ENCODE measurements at regions not wholly inside any gene's neighbourhood (a gene's known extent, or its start where the extent isn't known, plus 50 kb on each side); places are given as distances from the start of the nearest gene placed in this dataset.

- no peaks in the 10 kb centered on the region for H3K4me1 ChIP-seq (ENCODE audit: control insufficient read depth, low read length)
- H3K79me2 ChIP-seq (ENCODE audit: control insufficient read depth, low read length), result no peaks in the 10 kb centered on the region
- H3K36me3 ChIP-seq (ENCODE audit: control insufficient read depth, low read length), result no peaks in the 10 kb centered on the region
- H3K9me3 ChIP-seq (ENCODE audit: control insufficient read depth, insufficient read depth, low read length), result no peaks in the 10 kb centered on the region
- no peaks in the 10 kb centered on the region for H4K20me1 ChIP-seq (ENCODE audit: control insufficient read depth, insufficient read depth, low read depth, low read length)
- TF ChIP-seq, protein P1, sequence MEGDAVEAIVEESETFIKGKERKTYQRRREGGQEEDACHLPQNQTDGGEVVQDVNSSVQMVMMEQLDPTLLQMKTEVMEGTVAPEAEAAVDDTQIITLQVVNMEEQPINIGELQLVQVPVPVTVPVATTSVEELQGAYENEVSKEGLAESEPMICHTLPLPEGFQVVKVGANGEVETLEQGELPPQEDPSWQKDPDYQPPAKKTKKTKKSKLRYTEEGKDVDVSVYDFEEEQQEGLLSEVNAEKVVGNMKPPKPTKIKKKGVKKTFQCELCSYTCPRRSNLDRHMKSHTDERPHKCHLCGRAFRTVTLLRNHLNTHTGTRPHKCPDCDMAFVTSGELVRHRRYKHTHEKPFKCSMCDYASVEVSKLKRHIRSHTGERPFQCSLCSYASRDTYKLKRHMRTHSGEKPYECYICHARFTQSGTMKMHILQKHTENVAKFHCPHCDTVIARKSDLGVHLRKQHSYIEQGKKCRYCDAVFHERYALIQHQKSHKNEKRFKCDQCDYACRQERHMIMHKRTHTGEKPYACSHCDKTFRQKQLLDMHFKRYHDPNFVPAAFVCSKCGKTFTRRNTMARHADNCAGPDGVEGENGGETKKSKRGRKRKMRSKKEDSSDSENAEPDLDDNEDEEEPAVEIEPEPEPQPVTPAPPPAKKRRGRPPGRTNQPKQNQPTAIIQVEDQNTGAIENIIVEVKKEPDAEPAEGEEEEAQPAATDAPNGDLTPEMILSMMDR (IDR thresholded peaks at IDR 0.05; ENCODE audit: low read depth, low read length, poor library complexity, severe bottlenecking), result no peak
- no peak for TF ChIP-seq EZH2phosphoT487 (IDR thresholded peaks at IDR 0.05; ENCODE audit: borderline replicate concordance, low read length)
- no peaks in the 10 kb centered on the region for H3F3A ChIP-seq (ENCODE audit: control insufficient read depth, insufficient read depth)
- no peaks in the 10 kb centered on the region for H3K27me3 ChIP-seq (ENCODE audit: control insufficient read depth, low read length)
- H3K4me3 ChIP-seq (ENCODE audit: low read length), result no peak overlapping the region
- no peaks in the 10 kb centered on the region for H3K9me2 ChIP-seq (replicated peaks; ENCODE audit: control insufficient read depth, low read length)
- H3K27ac ChIP-seq (ENCODE audit: low read depth, low read length), result no peak overlapping the region
- no peak overlapping the region for H3K4me2 ChIP-seq (ENCODE audit: low read length)
Observed at GRCh38 chrX:140928739-140929138, 73.7 kb upstream of the SPANXB1 start.

DNA sequence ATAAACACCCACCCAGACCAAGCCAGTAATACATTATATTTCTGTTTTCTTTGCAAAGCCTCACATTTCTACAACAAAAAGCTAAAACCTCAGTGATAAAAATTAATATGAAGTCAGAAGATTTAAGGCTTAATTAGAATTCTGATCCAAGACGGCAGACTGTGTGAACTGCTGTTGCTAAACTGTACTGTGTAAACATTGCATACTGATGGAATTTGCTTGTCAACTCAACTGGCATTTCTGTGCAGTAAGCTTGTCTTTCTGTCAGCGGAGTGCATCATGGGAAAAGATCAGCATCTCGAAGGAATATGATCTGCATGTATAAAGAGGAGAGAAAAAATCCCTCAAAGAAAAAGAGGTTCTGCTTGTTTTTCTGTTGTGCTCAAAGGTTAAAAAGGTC lies 69.4 kb upstream of the SPANXB1 start:
- Histone ChIP-seq H4K20me1 (ENCODE audit: control insufficient read depth, insufficient read depth, low read depth, low read length) (no peaks in the 10 kb centered on the region), H3K27ac (ENCODE audit: low read depth, low read length) (no peak overlapping the region), H3K79me2 (ENCODE audit: control insufficient read depth, low read length) (no peaks in the 10 kb centered on the region), H3K4me3 (ENCODE audit: low read length) (no peak overlapping the region), H3K27me3 (ENCODE audit: control insufficient read depth, low read length) (no peaks in the 10 kb centered on the region), H3K9me3 (ENCODE audit: control insufficient read depth, insufficient read depth, low read length) (no peaks in the 10 kb centered on the region), H3K4me2 (ENCODE audit: low read length) (no peak overlapping the region), H3K36me3 (ENCODE audit: control insufficient read depth, low read length) (no peaks in the 10 kb centered on the region), H3K9me2 (replicated peaks; ENCODE audit: control insufficient read depth, low read length) (no peaks in the 10 kb centered on the region), H3K4me1 (ENCODE audit: control insufficient read depth, low read length) (no peaks in the 10 kb centered on the region), H3F3A (ENCODE audit: control insufficient read depth, insufficient read depth) (no peaks in the 10 kb centered on the region)
- TF ChIP-seq, protein P1 (IDR thresholded peaks at IDR 0.05; ENCODE audit: low read depth, low read length, poor library complexity, severe bottlenecking), result no peak
- no peak for TF ChIP-seq EZH2phosphoT487 (IDR thresholded peaks at IDR 0.05; ENCODE audit: borderline replicate concordance, low read length)

DNA sequence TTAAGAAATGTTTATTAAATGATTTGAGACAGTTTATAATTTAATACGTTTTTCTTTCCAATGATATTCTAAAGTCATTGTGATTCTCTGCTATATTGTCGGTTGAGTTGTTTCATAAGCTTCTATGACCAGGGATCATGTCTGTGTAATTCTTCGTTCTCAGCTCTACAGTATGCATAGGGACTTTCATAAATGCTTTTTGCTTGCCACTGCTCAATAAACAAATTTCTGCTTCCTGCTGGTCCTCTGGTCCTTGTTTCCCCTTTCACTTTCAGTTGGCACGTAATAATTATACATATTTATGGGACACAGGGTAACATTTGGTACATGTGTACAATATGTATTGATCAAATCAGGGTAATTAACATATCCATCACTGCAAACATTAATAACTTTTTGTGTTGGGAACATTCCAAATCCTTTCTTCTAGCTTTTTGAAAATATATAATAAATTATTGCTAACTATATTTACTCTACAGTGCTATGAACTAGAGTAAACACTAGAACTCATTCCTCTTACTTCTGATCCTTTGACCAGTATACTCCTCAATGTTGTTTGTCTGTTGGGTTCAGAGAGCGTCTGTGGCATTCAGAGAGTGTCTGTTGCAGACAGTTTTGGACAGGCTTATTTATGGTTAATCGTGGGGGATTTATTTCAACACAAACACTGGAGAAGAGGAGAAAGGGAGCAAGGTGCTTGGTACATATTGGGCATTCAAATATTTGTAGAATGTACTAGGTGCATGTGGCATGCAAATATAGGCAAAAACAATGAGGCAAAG lies 68.3 kb upstream of the SPANXB1 start:
- no peaks in the 10 kb centered on the region for H3K9me3 ChIP-seq (ENCODE audit: control insufficient read depth, insufficient read depth, low read length)
- H3K4me1 ChIP-seq (ENCODE audit: control insufficient read depth, low read length), result no peaks in the 10 kb centered on the region
- no peaks in the 10 kb centered on the region for H3K79me2 ChIP-seq (ENCODE audit: control insufficient read depth, low read length)
- no peaks in the 10 kb centered on the region for H3K9me2 ChIP-seq (replicated peaks; ENCODE audit: control insufficient read depth, low read length)
- no peaks in the 10 kb centered on the region for H3K27me3 ChIP-seq (ENCODE audit: control insufficient read depth, low read length)
- TF ChIP-seq, protein P1 (IDR thresholded peaks at IDR 0.05; ENCODE audit: low read depth, low read length, poor library complexity, severe bottlenecking), result no peak
- TF ChIP-seq EZH2phosphoT487 (IDR thresholded peaks at IDR 0.05; ENCODE audit: borderline replicate concordance, low read length), result no peak
- no peak overlapping the region for H3K4me2 ChIP-seq (ENCODE audit: low read length)
- no peak overlapping the region for H3K4me3 ChIP-seq (ENCODE audit: low read length)
- H3K36me3 ChIP-seq (ENCODE audit: control insufficient read depth, low read length), result no peaks in the 10 kb centered on the region
- no peaks in the 10 kb centered on the region for H4K20me1 ChIP-seq (ENCODE audit: control insufficient read depth, insufficient read depth, low read depth, low read length)
- H3K27ac ChIP-seq (ENCODE audit: low read depth, low read length), result no peak overlapping the region
- H3F3A ChIP-seq (ENCODE audit: control insufficient read depth, insufficient read depth), result no peaks in the 10 kb centered on the region

Data from DOHH2 (cell line).